NCI-H146 treated with DMSO at 0.1 percent for 48 hours (cell line): ENCODE measurements at regions not wholly inside any gene's neighbourhood (a gene's known extent, or its start where the extent isn't known, plus 50 kb on each side); places are given as distances from the start of the nearest gene placed in this dataset.

Experiments
- DNase-seq: peaks from one replicate; lab custom pipeline; 2025; ENCODE audit not compliant: unreplicated experiment; lab: John Stamatoyannopoulos, UW

- DNase-seq: no peak
Measured at GRCh38 chr13:95496485-95496884, 56.0 kb upstream of the CLDN10 start.

GRCh38 chr13:95497381-95497807 lies 55.1 kb upstream of the CLDN10 start:
- DNase-seq: no peak

- no peak for DNase-seq
Measured at GRCh38 chr13:95498886-95499285, 53.6 kb upstream of the CLDN10 start.

GRCh38 chr13:95499811-95500712 lies 52.5 kb upstream of the CLDN10 start:
- no peak for DNase-seq

GRCh38 chr13:95502216-95502615 lies 50.3 kb upstream of the CLDN10 start:
- DNase-seq: no peak
